ENCODE measurements at regions not wholly inside any gene's neighbourhood (a gene's known extent, or its start where the extent isn't known, plus 50 kb on each side); places are given as distances from the start of the nearest gene placed in this dataset.

DNA sequence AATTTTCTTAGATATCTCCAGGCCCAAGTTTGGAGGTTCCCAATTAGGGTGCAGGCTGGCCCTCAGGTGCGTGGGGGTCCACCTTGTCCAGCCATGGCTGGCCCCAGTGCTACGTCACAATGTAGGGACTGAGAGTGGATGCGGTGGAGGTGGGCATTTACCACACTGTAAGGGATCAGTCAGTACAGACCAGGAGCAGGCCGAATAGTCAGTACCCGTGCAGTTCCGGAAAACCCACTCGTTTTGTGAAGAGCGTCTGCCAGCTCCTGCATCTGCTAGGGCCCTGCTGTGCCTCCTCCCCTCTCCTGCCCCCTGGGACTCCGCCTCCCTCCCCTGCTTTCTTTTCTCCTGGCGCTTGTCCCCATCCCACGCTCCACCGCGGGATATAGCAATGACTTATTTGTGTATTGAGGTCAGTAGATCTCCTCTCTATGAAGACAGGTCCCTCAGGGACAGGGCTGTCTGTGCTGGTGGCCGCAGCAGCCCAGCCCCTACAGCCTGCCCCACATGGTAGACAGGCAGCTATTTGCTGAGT lies 50.4 kb upstream of the SEPTIN5 start:
- no peak for DNase-seq

DNA sequence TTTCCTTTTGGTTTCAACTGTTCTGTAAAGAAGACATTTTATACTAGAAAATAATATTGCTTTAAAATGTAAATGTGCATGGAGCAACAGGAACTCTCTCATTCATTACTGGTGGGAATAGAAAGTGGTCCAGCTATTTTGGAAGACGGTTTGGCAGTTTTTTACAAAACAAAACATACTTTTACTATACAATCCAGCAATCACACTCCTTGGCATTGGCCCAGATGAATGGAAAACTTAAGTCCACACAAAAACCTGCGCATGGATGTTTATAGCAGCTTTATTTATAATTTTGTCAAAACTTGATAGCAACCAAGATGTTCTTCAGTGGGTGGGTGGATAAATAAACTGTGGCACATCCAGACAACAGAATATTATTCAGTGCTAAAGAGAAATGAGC lies 49.9 kb upstream of the SEPTIN5 start:
- DNase-seq = no peak

All from DMS79 treated with DMSO at 0.1 percent for 48 hours (cell line).